Brain microvascular endothelial cell (primary cell): ENCODE measurements at regions not wholly inside any gene's neighbourhood (a gene's known extent, or its start where the extent isn't known, plus 50 kb on each side); places are given as distances from the start of the nearest gene placed in this dataset.
"Not testable (repeated sequence)": the region's sequence is repeated elsewhere in the genome, so short reads cannot be mapped to it uniquely, and the experiment has no call there.

Experiments
- DNase-seq: peaks from one replicate; pipeline ENCODE4 v3.0.0-alpha.2; 2020
- H3K27ac ChIP-seq: fragments of 250-450 bp; sonication (Bioruptor Pico); 2 replicates; pipeline ENCODE4 v1.5.1; 2020; ENCODE audit warnings: mild to moderate bottlenecking, moderate library complexity
- H3K27me3 ChIP-seq: fragments of 250-450 bp; sonication (Bioruptor Pico); replicated peaks from 2 replicates; pipeline ENCODE4 v1.5.1; 2020; ENCODE audit warnings: mild to moderate bottlenecking
- H3K36me3 ChIP-seq: fragments of 250-450 bp; sonication (Bioruptor Pico); replicated peaks from 2 replicates; pipeline ENCODE4 v1.5.1; 2020; ENCODE audit warnings: mild to moderate bottlenecking
- H3K4me3 ChIP-seq: 2 replicates; pipeline ENCODE4 v1.5.1; 2011; ENCODE audit warnings: low read depth, mild to moderate bottlenecking, control low read depth, low read length, moderate library complexity
- CTCF ChIP-seq: IDR thresholded peaks from 2 replicates; pipeline ENCODE4 v1.5.1; 2011; ENCODE audit warnings: low read depth, mild to moderate bottlenecking, moderate library complexity, low read length, control low read depth, inconsistent platforms; ENCODE audit errors: missing control alignments
- in situ Hi-C: cut with HindIII; loops from 2 replicates; pipeline ENCODE4 v1.10.0; 2017; ENCODE audit warnings: low sequenced_read_pairs, low pct_ligation_motif_present

DNA sequence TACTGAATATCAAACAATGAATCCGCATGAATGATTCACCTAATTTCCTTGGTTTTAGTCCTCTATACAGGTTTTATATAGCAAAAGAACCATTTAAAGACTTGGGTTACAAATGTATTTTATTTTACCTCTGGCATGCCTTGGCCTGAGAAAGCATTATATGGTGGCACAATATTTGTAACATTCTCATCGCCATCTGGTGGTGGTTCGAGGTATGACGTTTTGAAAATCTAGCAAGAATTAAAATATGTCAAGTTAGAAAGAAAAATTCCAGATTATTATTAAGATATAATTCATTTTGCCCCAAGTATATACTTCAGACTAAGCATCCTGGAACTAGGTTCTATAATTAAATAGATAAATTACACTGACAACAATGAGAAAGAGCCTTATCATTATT is 445.9 kb downstream of the ZNF33B start:
- peak; percentile 38 for TF ChIP-seq CTCF
- in situ Hi-C loops, H3K27ac ChIP-seq, H3K27me3 ChIP-seq, H3K4me3 ChIP-seq, H3K36me3 ChIP-seq: not testable (repeated sequence)
- peak; percentile 53 for DNase-seq

- H3K27me3 ChIP-seq, H3K27ac ChIP-seq, H3K4me3 ChIP-seq, H3K36me3 ChIP-seq, DNase-seq, in situ Hi-C loops: not testable (repeated sequence)
Measured at GRCh38 chr10:42187501-42188195, 450.7 kb downstream of the ZNF33B start.

GRCh38 chr10:42177793-42178689 is 460.3 kb downstream of the ZNF33B start:
- H3K27ac ChIP-seq, in situ Hi-C loops, H3K27me3 ChIP-seq, H3K36me3 ChIP-seq, H3K4me3 ChIP-seq: not testable (repeated sequence)
- peak; percentile 24 for TF ChIP-seq CTCF
- peak; percentile 53 for DNase-seq

GRCh38 chr10:42177077-42177792 is 461.1 kb downstream of the ZNF33B start:
- H3K36me3 ChIP-seq: no peaks in the 10 kb centered on the region
- H3K4me3 ChIP-seq: no peak overlapping the region
- TF ChIP-seq CTCF: no peak
- DNase-seq: no peak
- in situ Hi-C loops: no loop called here
- H3K27me3 ChIP-seq: no peaks in the 10 kb centered on the region
- no peak overlapping the region for H3K27ac ChIP-seq

GRCh38 chr10:42150428-42151061 is 487.8 kb downstream of the ZNF33B start:
- in situ Hi-C loops: no loop called here
- TF ChIP-seq CTCF: no peak
- no peaks in the 10 kb centered on the region for H3K36me3 ChIP-seq
- no peak overlapping the region for H3K4me3 ChIP-seq
- H3K27me3 ChIP-seq: no peaks in the 10 kb centered on the region
- H3K27ac ChIP-seq: no peak overlapping the region
- DNase-seq: no peak
